ENCODE measurements at regions not wholly inside any gene's neighbourhood (a gene's known extent, or its start where the extent isn't known, plus 50 kb on each side); places are given as distances from the start of the nearest gene placed in this dataset.

GRCh38 chr4:152106781-152107321 is 346.0 kb upstream of the GATB start:
- H3K27me3 ChIP-seq (ENCODE audit: control insufficient read depth, insufficient read depth, low read length), result no peaks in the 10 kb centered on the region
- no peak overlapping the region for H3K9ac ChIP-seq (ENCODE audit: low read depth, low read length)
- no peaks in the 10 kb centered on the region for H3K9me3 ChIP-seq (ENCODE audit: control insufficient read depth, insufficient read depth, low read length)
- H3K4me1 ChIP-seq (ENCODE audit: control insufficient read depth, insufficient read depth, low read length), result no peaks in the 10 kb centered on the region
- H3K36me3 ChIP-seq (ENCODE audit: control insufficient read depth, insufficient read depth, low read length), result no peaks in the 10 kb centered on the region
- H3K4me3 ChIP-seq (ENCODE audit: low read depth, low read length), result no peak overlapping the region

- no peaks in the 10 kb centered on the region for H3K36me3 ChIP-seq (ENCODE audit: control insufficient read depth, insufficient read depth, low read length)
- H3K27me3 ChIP-seq (ENCODE audit: control insufficient read depth, insufficient read depth, low read length), result no peaks in the 10 kb centered on the region
- H3K4me1 ChIP-seq (ENCODE audit: control insufficient read depth, insufficient read depth, low read length), result no peaks in the 10 kb centered on the region
- no peaks in the 10 kb centered on the region for H3K9me3 ChIP-seq (ENCODE audit: control insufficient read depth, insufficient read depth, low read length)
- H3K9ac ChIP-seq (ENCODE audit: low read depth, low read length), result no peak overlapping the region
- H3K4me3 ChIP-seq (ENCODE audit: low read depth, low read length), result no peak overlapping the region
These were observed 345.4 kb upstream of the GATB start for GRCh38 chr4:152106113-152106763.

- Histone ChIP-seq H3K4me1 (ENCODE audit: control insufficient read depth, insufficient read depth, low read length) (no peaks in the 10 kb centered on the region), H3K27me3 (ENCODE audit: control insufficient read depth, insufficient read depth, low read length) (no peaks in the 10 kb centered on the region), H3K36me3 (ENCODE audit: control insufficient read depth, insufficient read depth, low read length) (no peaks in the 10 kb centered on the region), H3K9ac (ENCODE audit: low read depth, low read length) (no peak overlapping the region), H3K9me3 (ENCODE audit: control insufficient read depth, insufficient read depth, low read length) (no peaks in the 10 kb centered on the region), H3K4me3 (ENCODE audit: low read depth, low read length) (no peak overlapping the region)
These were observed 344.1 kb upstream of the GATB start for GRCh38 chr4:152104901-152105357.

GRCh38 chr4:152104356-152104755 is 343.5 kb upstream of the GATB start:
- H3K9ac ChIP-seq (ENCODE audit: low read depth, low read length), result no peak overlapping the region
- no peaks in the 10 kb centered on the region for H3K4me1 ChIP-seq (ENCODE audit: control insufficient read depth, insufficient read depth, low read length)
- no peaks in the 10 kb centered on the region for H3K36me3 ChIP-seq (ENCODE audit: control insufficient read depth, insufficient read depth, low read length)
- H3K9me3 ChIP-seq (ENCODE audit: control insufficient read depth, insufficient read depth, low read length), result no peaks in the 10 kb centered on the region
- H3K4me3 ChIP-seq (ENCODE audit: low read depth, low read length), result no peak overlapping the region
- no peaks in the 10 kb centered on the region for H3K27me3 ChIP-seq (ENCODE audit: control insufficient read depth, insufficient read depth, low read length)

- no peaks in the 10 kb centered on the region for H3K27me3 ChIP-seq (ENCODE audit: control insufficient read depth, insufficient read depth, low read length)
- H3K36me3 ChIP-seq (ENCODE audit: control insufficient read depth, insufficient read depth, low read length), result no peaks in the 10 kb centered on the region
- no peaks in the 10 kb centered on the region for H3K4me1 ChIP-seq (ENCODE audit: control insufficient read depth, insufficient read depth, low read length)
- no peaks in the 10 kb centered on the region for H3K9me3 ChIP-seq (ENCODE audit: control insufficient read depth, insufficient read depth, low read length)
- H3K4me3 ChIP-seq (ENCODE audit: low read depth, low read length), result no peak overlapping the region
- no peak overlapping the region for H3K9ac ChIP-seq (ENCODE audit: low read depth, low read length)
These were observed 342.5 kb upstream of the GATB start for GRCh38 chr4:152103181-152103901.

- no peaks in the 10 kb centered on the region for H3K9me3 ChIP-seq (ENCODE audit: control insufficient read depth, insufficient read depth, low read length)
- no peaks in the 10 kb centered on the region for H3K36me3 ChIP-seq (ENCODE audit: control insufficient read depth, insufficient read depth, low read length)
- H3K27me3 ChIP-seq (ENCODE audit: control insufficient read depth, insufficient read depth, low read length), result no peaks in the 10 kb centered on the region
- no peak overlapping the region for H3K4me3 ChIP-seq (ENCODE audit: low read depth, low read length)
- no peak overlapping the region for H3K9ac ChIP-seq (ENCODE audit: low read depth, low read length)
- no peaks in the 10 kb centered on the region for H3K4me1 ChIP-seq (ENCODE audit: control insufficient read depth, insufficient read depth, low read length)
These were observed 341.7 kb upstream of the GATB start for GRCh38 chr4:152102436-152103000.

GRCh38 chr4:152101556-152102435 is 341.0 kb upstream of the GATB start:
- Histone ChIP-seq H3K36me3 (ENCODE audit: control insufficient read depth, insufficient read depth, low read length) (no peaks in the 10 kb centered on the region), H3K27me3 (ENCODE audit: control insufficient read depth, insufficient read depth, low read length) (no peaks in the 10 kb centered on the region), H3K9ac (ENCODE audit: low read depth, low read length) (no peak overlapping the region), H3K4me1 (ENCODE audit: control insufficient read depth, insufficient read depth, low read length) (no peaks in the 10 kb centered on the region), H3K9me3 (ENCODE audit: control insufficient read depth, insufficient read depth, low read length) (no peaks in the 10 kb centered on the region), H3K4me3 (ENCODE audit: low read depth, low read length) (no peak overlapping the region)

GRCh38 chr4:152100379-152101201 is 339.8 kb upstream of the GATB start:
- Histone ChIP-seq H3K4me3 (ENCODE audit: low read depth, low read length) (no peak overlapping the region), H3K4me1 (ENCODE audit: control insufficient read depth, insufficient read depth, low read length) (no peaks in the 10 kb centered on the region), H3K36me3 (ENCODE audit: control insufficient read depth, insufficient read depth, low read length) (no peaks in the 10 kb centered on the region), H3K9ac (ENCODE audit: low read depth, low read length) (no peak overlapping the region), H3K9me3 (ENCODE audit: control insufficient read depth, insufficient read depth, low read length) (no peaks in the 10 kb centered on the region), H3K27me3 (ENCODE audit: control insufficient read depth, insufficient read depth, low read length) (no peaks in the 10 kb centered on the region)

- Histone ChIP-seq H3K4me1 (ENCODE audit: control insufficient read depth, insufficient read depth, low read length) (no peaks in the 10 kb centered on the region), H3K36me3 (ENCODE audit: control insufficient read depth, insufficient read depth, low read length) (no peaks in the 10 kb centered on the region), H3K27me3 (ENCODE audit: control insufficient read depth, insufficient read depth, low read length) (no peaks in the 10 kb centered on the region), H3K4me3 (ENCODE audit: low read depth, low read length) (no peak overlapping the region), H3K9ac (ENCODE audit: low read depth, low read length) (no peak overlapping the region), H3K9me3 (ENCODE audit: control insufficient read depth, insufficient read depth, low read length) (no peaks in the 10 kb centered on the region)
These were observed 339.2 kb upstream of the GATB start for GRCh38 chr4:152099981-152100378.

- no peaks in the 10 kb centered on the region for H3K9me3 ChIP-seq (ENCODE audit: control insufficient read depth, insufficient read depth, low read length)
- H3K4me1 ChIP-seq (ENCODE audit: control insufficient read depth, insufficient read depth, low read length), result no peaks in the 10 kb centered on the region
- no peaks in the 10 kb centered on the region for H3K36me3 ChIP-seq (ENCODE audit: control insufficient read depth, insufficient read depth, low read length)
- no peaks in the 10 kb centered on the region for H3K27me3 ChIP-seq (ENCODE audit: control insufficient read depth, insufficient read depth, low read length)
- no peak overlapping the region for H3K4me3 ChIP-seq (ENCODE audit: low read depth, low read length)
- H3K9ac ChIP-seq (ENCODE audit: low read depth, low read length), result no peak overlapping the region
These were observed 338.7 kb upstream of the GATB start for GRCh38 chr4:152099555-152099954.

- Histone ChIP-seq H3K4me3 (ENCODE audit: low read depth, low read length) (no peak overlapping the region), H3K4me1 (ENCODE audit: control insufficient read depth, insufficient read depth, low read length) (no peaks in the 10 kb centered on the region), H3K9ac (ENCODE audit: low read depth, low read length) (no peak overlapping the region)
These were observed 338.2 kb upstream of the GATB start for GRCh38 chr4:152099061-152099425.

More at GRCh38 chr4:152099061-152099425, 338.2 kb upstream of the GATB start:
- Histone ChIP-seq H3K27me3 (ENCODE audit: control insufficient read depth, insufficient read depth, low read length) (no peaks in the 10 kb centered on the region), H3K36me3 (ENCODE audit: control insufficient read depth, insufficient read depth, low read length) (no peaks in the 10 kb centered on the region), H3K9me3 (ENCODE audit: control insufficient read depth, insufficient read depth, low read length) (no peaks in the 10 kb centered on the region)
